IMR-90 (cell line): ENCODE measurements at regions not wholly inside any gene's neighbourhood (a gene's known extent, or its start where the extent isn't known, plus 50 kb on each side); places are given as distances from the start of the nearest gene placed in this dataset.

Experiments
- ATAC-seq: fragments of 200-7000 bp; cut with Tn5 transposase; 2 replicates; pipeline ENCODE4 v1.9.1; 2020; ENCODE audit warnings: low read depth, mild to moderate bottlenecking, moderate library complexity
- BruUV-seq: library from RNA; stranded (reverse); fragments of 400-500 nt; replicated peaks from 2 replicates; lab custom pipeline; 2021; lab: Mats Ljungman, UMichigan
- CTCF ChIA-PET: fragments of 300-600 bp; formaldehyde crosslinking; extraction: SDS; loops from one replicate; lab custom pipeline; 2021; ENCODE audit warnings: antibody characterized with exemption; lab: Yijun Ruan, JAX
- POLR2A ChIA-PET: fragments of 300-600 bp; sonication (Branson Sonifier 250); formaldehyde crosslinking; loops from one replicate; lab custom pipeline; 2022; ENCODE audit warnings: antibody characterized with exemption; ENCODE audit not compliant: unreplicated experiment; lab: Charles Lee
- DNase-seq: peaks from one replicate; pipeline ENCODE4 v3.0.0; 2013
- H2AFZ ChIP-seq: replicated peaks from 2 replicates; pipeline ENCODE3; 2013; ENCODE audit warnings: low read length, mild to moderate bottlenecking; ENCODE audit not compliant: poor library complexity
- H2AK5ac ChIP-seq: 2 replicates; pipeline ENCODE4 v1.6.1; 2013; ENCODE audit warnings: low read depth, low read length, inconsistent platforms
- H2AK9ac ChIP-seq: replicated peaks from 2 replicates; pipeline ENCODE3; 2013; ENCODE audit warnings: mild to moderate bottlenecking, low read depth, low read length, moderate library complexity; ENCODE audit not compliant: poor library complexity
- H2BK120ac ChIP-seq: 2 replicates; pipeline ENCODE4 v1.6.1; 2013; ENCODE audit warnings: low read depth, low read length, inconsistent platforms
- H2BK15ac ChIP-seq: 3 replicates; pipeline ENCODE4 v1.6.1; 2013; ENCODE audit warnings: low read depth, low read length, inconsistent platforms
- H2BK20ac ChIP-seq: 2 replicates; pipeline ENCODE4 v1.6.1; 2013; ENCODE audit warnings: low read depth, mild to moderate bottlenecking, inconsistent platforms, low read length, moderate library complexity
- H2BK5ac ChIP-seq: 2 replicates; pipeline ENCODE4 v1.6.1; 2013; ENCODE audit warnings: mild to moderate bottlenecking, low read depth, low read length, inconsistent platforms; ENCODE audit not compliant: poor library complexity, severe bottlenecking
- H3K14ac ChIP-seq: replicated peaks from 2 replicates; pipeline ENCODE4 v1.6.1; 2013; ENCODE audit warnings: low read depth, low read length, inconsistent platforms
- H3K18ac ChIP-seq: 2 replicates; pipeline ENCODE4 v1.6.1; 2013; ENCODE audit warnings: low read depth, low read length, control low read depth
- H3K23ac ChIP-seq: 2 replicates; pipeline ENCODE4 v1.6.1; 2013; ENCODE audit warnings: low read depth, low read length, inconsistent platforms
- H3K27ac ChIP-seq: 2 replicates; pipeline ENCODE4 v1.5.1; 2013; ENCODE audit warnings: mild to moderate bottlenecking, control low read depth, low read length; ENCODE audit not compliant: insufficient read depth
- H3K27me3 ChIP-seq: 2 replicates; pipeline ENCODE4 v1.6.1; 2013; ENCODE audit warnings: low read length; ENCODE audit not compliant: control insufficient read depth, insufficient read depth
- H3K36me3 ChIP-seq: 2 replicates; pipeline ENCODE4 v1.6.1; 2013; ENCODE audit warnings: low read length, mixed read lengths; ENCODE audit not compliant: control insufficient read depth, insufficient read depth
- H3K4ac ChIP-seq: 2 replicates; pipeline ENCODE4 v1.6.1; 2013; ENCODE audit warnings: low read depth, low read length, inconsistent platforms
- H3K4me1 ChIP-seq: 2 replicates; pipeline ENCODE4 v1.6.1; 2013; ENCODE audit warnings: low read length, mixed read lengths; ENCODE audit not compliant: control insufficient read depth, insufficient read depth
- H3K4me2 ChIP-seq: 2 replicates; pipeline ENCODE4 v1.6.1; 2013; ENCODE audit warnings: low read depth, mild to moderate bottlenecking, control low read depth, low read length, moderate library complexity
- H3K4me3 ChIP-seq: 2 replicates; pipeline ENCODE4 v1.5.1; 2013; ENCODE audit warnings: low read depth, mild to moderate bottlenecking, control low read depth, low read length, moderate library complexity; ENCODE audit not compliant: insufficient read depth
- H3K56ac ChIP-seq: 2 replicates; pipeline ENCODE4 v1.6.1; 2013; ENCODE audit warnings: low read length, inconsistent platforms; ENCODE audit not compliant: insufficient read depth; ENCODE audit errors: extremely low read depth
- H3K79me1 ChIP-seq, 2 experiments: 2 replicates each; pipeline ENCODE4 v1.6.1; 2013; ENCODE audit warnings: low read length in 2 of 2, inconsistent platforms in 1 of 2, low read depth in 1 of 2
- H3K9ac ChIP-seq: 2 replicates; pipeline ENCODE4 v1.6.1; 2013; ENCODE audit warnings: low read depth, low read length, control low read depth
- H3K9me1 ChIP-seq: 2 replicates; pipeline ENCODE4 v1.6.1; 2013; ENCODE audit warnings: low read length, inconsistent platforms; ENCODE audit not compliant: insufficient read depth
- H3K9me3 ChIP-seq: 2 replicates; pipeline ENCODE4 v1.6.1; 2013; ENCODE audit warnings: low read length; ENCODE audit not compliant: control insufficient read depth, insufficient read depth
- H4K20me1 ChIP-seq: 2 replicates; pipeline ENCODE4 v1.6.1; 2013; ENCODE audit warnings: low read length, inconsistent platforms; ENCODE audit not compliant: insufficient read depth
- H4K5ac ChIP-seq: 2 replicates; pipeline ENCODE4 v1.6.1; 2013; ENCODE audit warnings: mild to moderate bottlenecking, low read depth, low read length, control low read depth
- H4K8ac ChIP-seq, 2 experiments: 2 replicates each; pipeline ENCODE4 v1.6.1; 2013; ENCODE audit warnings: low read depth in 2 of 2, low read length in 2 of 2, control low read depth in 1 of 2, inconsistent platforms in 1 of 2
- H4K91ac ChIP-seq: 2 replicates; pipeline ENCODE4 v1.6.1; 2013; ENCODE audit warnings: low read depth, low read length, inconsistent platforms; ENCODE audit not compliant: insufficient read depth
- BHLHE40 ChIP-seq: fragments of 150-350 bp; IDR thresholded peaks from 2 replicates; pipeline ENCODE4 v1.6.1; 2016; ENCODE audit warnings: mild to moderate bottlenecking, low read depth, low read length
- CEBPB ChIP-seq: IDR thresholded peaks from 2 replicates; pipeline ENCODE4 v1.6.1; 2012; ENCODE audit warnings: low read depth, low read length, improper control_type of control experiment
- NFE2L2 ChIP-seq: fragments of 150-350 bp; IDR thresholded peaks from 2 replicates; pipeline ENCODE4 v1.6.1; 2016; ENCODE audit warnings: low read depth, mild to moderate bottlenecking, low read length
- RAD21 ChIP-seq: IDR thresholded peaks from 2 replicates; pipeline ENCODE4 v1.6.1; 2012; ENCODE audit warnings: low read length, improper control_type of control experiment
- RCOR1 ChIP-seq: IDR thresholded peaks from 2 replicates; pipeline ENCODE4 v1.6.1; 2012; ENCODE audit warnings: mild to moderate bottlenecking, low read length, improper control_type of control experiment; ENCODE audit not compliant: insufficient replicate concordance
- whole genome bisulfite sequencing, 2 experiments: methylation state at CpG; one replicate each; pipeline versions ENCODE4 v1.1.5 to v1.1.7; 2013; ENCODE audit warnings: missing lambda C conversion rate in 2 of 2; ENCODE audit not compliant: insufficient read length in 1 of 2; ENCODE audit errors: extremely low coverage in 2 of 2; 5-methylcytosine and 5-hydroxymethylcytosine counted together
- dilution Hi-C: fragments of 300-500 bp; cut with HindIII; formaldehyde crosslinking; loops from one replicate; pipeline ENCODE4 v1.14.3; 2018; ENCODE audit warnings: low sequenced_read_pairs; ENCODE audit not compliant: unreplicated experiment
- in situ Hi-C: fragments of 300-500 bp; cut with MboI; formaldehyde crosslinking; loops from 3 replicates; pipeline ENCODE4 v1.14.3; 2019; ENCODE audit warnings: low sequenced_read_pairs, inconsistent platforms, mixed read lengths
- intact Hi-C: fragments of 100-400 bp; cut with micrococcal nuclease; formaldehyde crosslinking; loops from 2 replicates; pipeline ENCODE4 v1.10.0; 2022
- TF ChIP-seq, protein P1 (sequence below): fragments of 150-350 bp; IDR thresholded peaks from 2 replicates; pipeline ENCODE4 v1.6.1; 2016; ENCODE audit warnings: low read depth, mild to moderate bottlenecking, low read length, moderate library complexity, borderline replicate concordance

- peak overlapping the region; percentile 73 for H3K4ac ChIP-seq
- peak overlapping the region in 1 of 2 experiments; percentile 53; a peak in 2 of 4 replicates for H4K8ac ChIP-seq
- H2AFZ ChIP-seq, result no peak overlapping the region
- H3K79me1 ChIP-seq, result no peaks in the 10 kb centered on the region
- peak overlapping the region; percentile 58; the same call in 1 of the 2 replicates for H2BK20ac ChIP-seq
- peak overlapping the region; percentile 17; the same call in 1 of the 2 replicates for H3K27ac ChIP-seq
- in situ Hi-C loops (no loop called here), intact Hi-C loops (loop anchor here (5.0 kb wide), 1 partner anchor 422 kb away; the partner anchor contains the start of gene ZEB2), dilution Hi-C loops (no loop called here)
- TF ChIP-seq, protein P1, sequence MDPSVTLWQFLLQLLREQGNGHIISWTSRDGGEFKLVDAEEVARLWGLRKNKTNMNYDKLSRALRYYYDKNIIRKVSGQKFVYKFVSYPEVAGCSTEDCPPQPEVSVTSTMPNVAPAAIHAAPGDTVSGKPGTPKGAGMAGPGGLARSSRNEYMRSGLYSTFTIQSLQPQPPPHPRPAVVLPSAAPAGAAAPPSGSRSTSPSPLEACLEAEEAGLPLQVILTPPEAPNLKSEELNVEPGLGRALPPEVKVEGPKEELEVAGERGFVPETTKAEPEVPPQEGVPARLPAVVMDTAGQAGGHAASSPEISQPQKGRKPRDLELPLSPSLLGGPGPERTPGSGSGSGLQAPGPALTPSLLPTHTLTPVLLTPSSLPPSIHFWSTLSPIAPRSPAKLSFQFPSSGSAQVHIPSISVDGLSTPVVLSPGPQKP, result no peak
- TF ChIP-seq RCOR1, result no peak
- TF ChIP-seq BHLHE40, result no peak
- TF ChIP-seq CEBPB, result no peak
- TF ChIP-seq RAD21, result no peak
- no peak for TF ChIP-seq NFE2L2
- peak overlapping the region; percentile 40 for H2BK5ac ChIP-seq
- no peak overlapping the region for H3K4me2 ChIP-seq
- H3K27me3 ChIP-seq, result no peaks in the 10 kb centered on the region
- ATAC-seq (peak; percentile 62), DNase-seq (peak; percentile 49)
- H2AK5ac ChIP-seq, result no peak overlapping the region
- no peak overlapping the region for H4K5ac ChIP-seq
- WGBS, 2 experiments, result no CpG with 5 or more reads among the region's 2 CpGs
- no peaks in the 10 kb centered on the region for H3K36me3 ChIP-seq
- POLR2A ChIA-PET, result no interaction called here
- H3K9ac ChIP-seq, result no peak overlapping the region
- CTCF ChIA-PET, result interaction anchor here (0.6 to 1.2 kb wide), 2 partner anchors 10 to 125 kb away, joined by 3 read pairs; no protein-coding TSS in a partner anchor
- H4K20me1 ChIP-seq, result no peaks in the 10 kb centered on the region
- peaks cover 4% of the 10 kb centered on the region for H3K9me1 ChIP-seq
- H3K9me3 ChIP-seq, result no peaks in the 10 kb centered on the region
- peak overlapping the region; percentile 42; the same call in 2 of the 3 replicates for H2BK15ac ChIP-seq
- H3K14ac ChIP-seq, result peak overlapping the region; percentile 2; the same call in 1 of the 2 replicates
- 0 out of 2 replicates have a peak overlapping the region, but pooled peaks have one; percentile 46 for H3K23ac ChIP-seq
- H2AK9ac ChIP-seq, result no peak overlapping the region
- no TSS peak for BruUV-seq
- H3K4me1 ChIP-seq, result peaks cover 7% of the 10 kb centered on the region
- H3K4me3 ChIP-seq, result no peak overlapping the region
- H4K91ac ChIP-seq, result no peak overlapping the region
- no peak overlapping the region for H3K56ac ChIP-seq
- H2BK120ac ChIP-seq, result peak overlapping the region; percentile 77; the same call in 1 of the 2 replicates
- H3K18ac ChIP-seq, result no peak overlapping the region
Measured at GRCh38 chr2:144943986-144944385, 424.1 kb upstream of the ZEB2 start.
